HG02973 (cell line): ENCODE measurements at regions not wholly inside any gene's neighbourhood (a gene's known extent, or its start where the extent isn't known, plus 50 kb on each side); places are given as distances from the start of the nearest gene placed in this dataset.
"Not testable (repeated sequence)": the region's sequence is repeated elsewhere in the genome, so short reads cannot be mapped to it uniquely, and the experiment has no call there.

Source experiments
- ATAC-seq: cut with Tn5 transposase; IDR thresholded peaks from one replicate; pipeline ENCODE4 v1.9.1; 2021; ENCODE audit warnings: moderate library complexity; ENCODE audit not compliant: unreplicated experiment

GRCh38 chr2:90029080-90029428, 1337.6 kb downstream of the RPIA start:
- not testable (repeated sequence) for ATAC-seq

GRCh38 chr2:90032269-90032668, 1340.8 kb downstream of the RPIA start:
- ATAC-seq, result not testable (repeated sequence)

GRCh38 chr2:90036335-90036734, 1344.9 kb downstream of the RPIA start:
- not testable (repeated sequence) for ATAC-seq

GRCh38 chr2:90039093-90039492, 1347.6 kb downstream of the RPIA start:
- not testable (repeated sequence) for ATAC-seq

GRCh38 chr2:90047776-90048175, 1356.3 kb downstream of the RPIA start:
- not testable (repeated sequence) for ATAC-seq

- ATAC-seq, result not testable (repeated sequence)
Observed at GRCh38 chr2:90052113-90052631, 1360.7 kb downstream of the RPIA start.

- peak; percentile 75 for ATAC-seq
Observed at GRCh38 chr2:90069290-90069894, 1377.9 kb downstream of the RPIA start.

- no peak for ATAC-seq
Observed at GRCh38 chr2:90076311-90076710, 1384.8 kb downstream of the RPIA start.

GRCh38 chr2:90077948-90078347, 1386.5 kb downstream of the RPIA start:
- ATAC-seq, result no peak

- ATAC-seq, result no peak
Observed at GRCh38 chr2:90079374-90079773, 1387.9 kb downstream of the RPIA start.

GRCh38 chr2:90087792-90088191, 1396.3 kb downstream of the RPIA start:
- ATAC-seq, result not testable (repeated sequence)

GRCh38 chr2:90093571-90094270, 1402.2 kb downstream of the RPIA start:
- ATAC-seq, result not testable (repeated sequence)

GRCh38 chr2:90097617-90098016, 1406.1 kb downstream of the RPIA start:
- ATAC-seq, result not testable (repeated sequence)

GRCh38 chr2:90105142-90105541, 1413.7 kb downstream of the RPIA start:
- ATAC-seq, result not testable (repeated sequence)

GRCh38 chr2:90123409-90123808, 1431.9 kb downstream of the RPIA start:
- ATAC-seq, result not testable (repeated sequence)

GRCh38 chr2:90139046-90139445, 1447.6 kb downstream of the RPIA start:
- not testable (repeated sequence) for ATAC-seq

- not testable (repeated sequence) for ATAC-seq
Observed at GRCh38 chr2:90141558-90141957, 1450.1 kb downstream of the RPIA start.

GRCh38 chr2:90151805-90152204, 1460.3 kb downstream of the RPIA start:
- ATAC-seq, result peak; percentile 72

GRCh38 chr2:90170978-90171377, 1479.5 kb downstream of the RPIA start:
- not testable (repeated sequence) for ATAC-seq

GRCh38 chr2:90173081-90173480, 1481.6 kb downstream of the RPIA start:
- ATAC-seq, result not testable (repeated sequence)

GRCh38 chr2:90179591-90179990, 1488.1 kb downstream of the RPIA start:
- not testable (repeated sequence) for ATAC-seq

- ATAC-seq, result no peak
Observed at GRCh38 chr2:90207454-90208058, 1516.1 kb downstream of the RPIA start.
